Suprapubic skin (tissue), 4 donors: ENCODE measurements at regions not wholly inside any gene's neighbourhood (a gene's known extent, or its start where the extent isn't known, plus 50 kb on each side); places are given as distances from the start of the nearest gene placed in this dataset.

Source experiments
- EP300 ChIP-seq: sonication (generic); formaldehyde crosslinking; IDR thresholded peaks from one replicate; pipeline ENCODE4 v1.6.1; 2017; ENCODE audit warnings: antibody characterized with exemption
- POLR2A ChIP-seq, 2 donors: fragments of 450-650 bp; IDR thresholded peaks; one replicate each; pipeline ENCODE4 v1.6.1; 2017; ENCODE audit warnings: antibody characterized with exemption in 2 of 2, mild to moderate bottlenecking in 2 of 2, moderate library complexity in 2 of 2
- POLR2AphosphoS5 ChIP-seq, 3 donors: sonication (generic); formaldehyde crosslinking; IDR thresholded peaks; one replicate each; pipeline ENCODE4 v1.6.1; 2017; ENCODE audit warnings: antibody characterized with exemption in 3 of 3
- TF ChIP-seq, protein P1 (sequence below), 2 donors: fragments of 200-600 bp in 1 of 2; fragments of 450-650 bp in 1 of 2; sonication (generic) in 1 of 2; IDR thresholded peaks; one replicate each; pipeline ENCODE4 v1.5.1; 2016 to 2019; ENCODE audit warnings: antibody characterized with exemption in 2 of 2, mild to moderate bottlenecking in 1 of 2, moderate library complexity in 1 of 2

- TF ChIP-seq, protein P1, sequence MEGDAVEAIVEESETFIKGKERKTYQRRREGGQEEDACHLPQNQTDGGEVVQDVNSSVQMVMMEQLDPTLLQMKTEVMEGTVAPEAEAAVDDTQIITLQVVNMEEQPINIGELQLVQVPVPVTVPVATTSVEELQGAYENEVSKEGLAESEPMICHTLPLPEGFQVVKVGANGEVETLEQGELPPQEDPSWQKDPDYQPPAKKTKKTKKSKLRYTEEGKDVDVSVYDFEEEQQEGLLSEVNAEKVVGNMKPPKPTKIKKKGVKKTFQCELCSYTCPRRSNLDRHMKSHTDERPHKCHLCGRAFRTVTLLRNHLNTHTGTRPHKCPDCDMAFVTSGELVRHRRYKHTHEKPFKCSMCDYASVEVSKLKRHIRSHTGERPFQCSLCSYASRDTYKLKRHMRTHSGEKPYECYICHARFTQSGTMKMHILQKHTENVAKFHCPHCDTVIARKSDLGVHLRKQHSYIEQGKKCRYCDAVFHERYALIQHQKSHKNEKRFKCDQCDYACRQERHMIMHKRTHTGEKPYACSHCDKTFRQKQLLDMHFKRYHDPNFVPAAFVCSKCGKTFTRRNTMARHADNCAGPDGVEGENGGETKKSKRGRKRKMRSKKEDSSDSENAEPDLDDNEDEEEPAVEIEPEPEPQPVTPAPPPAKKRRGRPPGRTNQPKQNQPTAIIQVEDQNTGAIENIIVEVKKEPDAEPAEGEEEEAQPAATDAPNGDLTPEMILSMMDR (IDR thresholded peaks at IDR 0.05) = no peak
- TF ChIP-seq POLR2A (IDR thresholded peaks at IDR 0.05) (no peak), POLR2AphosphoS5 (IDR thresholded peaks at IDR 0.05) (no peak), EP300 (no peak)
Measured at GRCh38 chr2:139064159-139064558, 284.0 kb upstream of the NXPH2 start.
